ENCODE measurements at regions not wholly inside any gene's neighbourhood (a gene's known extent, or its start where the extent isn't known, plus 50 kb on each side); places are given as distances from the start of the nearest gene placed in this dataset.
A peak's percentile ranks its signal among the peaks of the same experiment; 100 is the strongest.

DNA sequence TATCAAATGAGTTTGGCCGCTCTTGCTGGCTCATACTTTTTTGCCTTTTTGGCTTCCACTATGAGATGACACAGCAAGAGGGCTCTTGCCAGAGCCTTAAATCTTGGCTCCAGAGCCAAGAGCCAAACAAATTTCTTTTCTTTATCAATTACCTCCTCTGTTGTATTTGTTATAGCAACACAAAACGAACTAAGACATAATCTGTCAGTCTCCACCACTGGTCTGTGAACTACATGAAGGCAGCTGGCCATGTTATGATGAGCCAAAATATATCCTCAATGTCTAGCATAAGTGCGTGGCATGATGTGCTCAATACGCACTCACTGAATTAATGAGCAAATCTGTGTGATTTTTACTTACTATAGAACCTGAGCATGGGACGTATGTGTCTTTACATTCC lies 220.0 kb upstream of the ZNF217 start:
- Histone ChIP-seq H3K18ac (ENCODE audit: low read depth in 1 of 2, low read length in 2 of 2) (peak overlapping the region in 1 of 2 experiments; percentile 54), H3K27me3 (ENCODE audit: control insufficient read depth in 1 of 2, insufficient read depth in 1 of 2, low read length in 2 of 2) (no peaks in the 10 kb centered on the region), H3K14ac (ENCODE audit: low read length in 2 of 2) (no peak overlapping the region), H3K4me2 (ENCODE audit: low read length, poor library complexity, severe bottlenecking) (no peak overlapping the region), H4K91ac (ENCODE audit: low read length) (no peak overlapping the region), H3K4ac (ENCODE audit: low read depth in 1 of 2, low read length in 2 of 2) (no peak overlapping the region), H2BK120ac (ENCODE audit: low read depth, low read length) (no peak overlapping the region), H3K9ac (ENCODE audit: low read length) (no peak overlapping the region), H3K9me3 (ENCODE audit: control insufficient read depth, low read length) (no peaks in the 10 kb centered on the region), H3K36me3 (ENCODE audit: control insufficient read depth in 1 of 2, insufficient read depth in 2 of 2, low read depth in 1 of 2, low read length in 2 of 2) (no peaks in the 10 kb centered on the region), H2AK5ac (ENCODE audit: low read length, severe bottlenecking) (no peak overlapping the region), H3K4me1 (ENCODE audit: control insufficient read depth, insufficient read depth, low read depth, low read length) (no peaks in the 10 kb centered on the region), H3K23ac (ENCODE audit: low read length in 2 of 2) (no peak overlapping the region), H3K79me1 (replicated peaks; ENCODE audit: low read length, poor library complexity, severe bottlenecking) (no peaks in the 10 kb centered on the region), H2BK12ac (ENCODE audit: low read length in 2 of 2) (no peak overlapping the region), H2BK15ac (ENCODE audit: low read depth, poor library complexity, severe bottlenecking) (no peak overlapping the region), H3K27ac (ENCODE audit: low read length, poor library complexity, severe bottlenecking) (no peak overlapping the region), H2BK5ac (ENCODE audit: low read depth, low read length, poor library complexity, severe bottlenecking) (no peak overlapping the region), H2AFZ (ENCODE audit: low read depth, low read length) (no peak overlapping the region), H3K4me3 (ENCODE audit: insufficient read depth in 1 of 2, low read depth in 1 of 2, low read length in 2 of 2) (no peak overlapping the region), H4K8ac (ENCODE audit: low read length) (no peak overlapping the region)
- DNase-seq: no peak
- WGBS: 89% methylated on average over 5 of the region's 5 CpGs

- no peak overlapping the region for H2BK120ac ChIP-seq (ENCODE audit: low read depth, low read length)
- no peak overlapping the region for H3K9ac ChIP-seq (ENCODE audit: low read length)
- no peak overlapping the region for H3K27ac ChIP-seq (ENCODE audit: low read length, poor library complexity, severe bottlenecking)
- H3K4me3 ChIP-seq (ENCODE audit: insufficient read depth in 1 of 2, low read depth in 1 of 2, low read length in 2 of 2): no peak overlapping the region
- H4K8ac ChIP-seq (ENCODE audit: low read length): no peak overlapping the region
- H3K9me3 ChIP-seq (ENCODE audit: control insufficient read depth, low read length): no peaks in the 10 kb centered on the region
- H3K14ac ChIP-seq (ENCODE audit: low read length in 2 of 2): no peak overlapping the region
- no peak overlapping the region for H2AK5ac ChIP-seq (ENCODE audit: low read length, severe bottlenecking)
- H3K79me1 ChIP-seq (replicated peaks; ENCODE audit: low read length, poor library complexity, severe bottlenecking): no peaks in the 10 kb centered on the region
- no peak overlapping the region for H2BK12ac ChIP-seq (ENCODE audit: low read length in 2 of 2)
- H2BK5ac ChIP-seq (ENCODE audit: low read depth, low read length, poor library complexity, severe bottlenecking): no peak overlapping the region
- no peak for DNase-seq
- no peak overlapping the region for H3K23ac ChIP-seq (ENCODE audit: low read length in 2 of 2)
- no peak overlapping the region for H3K4me2 ChIP-seq (ENCODE audit: low read length, poor library complexity, severe bottlenecking)
- H3K4me1 ChIP-seq (ENCODE audit: control insufficient read depth, insufficient read depth, low read depth, low read length): no peaks in the 10 kb centered on the region
- H3K4ac ChIP-seq (ENCODE audit: low read depth in 1 of 2, low read length in 2 of 2): no peak overlapping the region
- no peak overlapping the region for H2AFZ ChIP-seq (ENCODE audit: low read depth, low read length)
- no peak overlapping the region for H4K91ac ChIP-seq (ENCODE audit: low read length)
- no peaks in the 10 kb centered on the region for H3K36me3 ChIP-seq (ENCODE audit: control insufficient read depth in 1 of 2, insufficient read depth in 2 of 2, low read depth in 1 of 2, low read length in 2 of 2)
- no peaks in the 10 kb centered on the region for H3K27me3 ChIP-seq (ENCODE audit: control insufficient read depth in 1 of 2, insufficient read depth in 1 of 2, low read length in 2 of 2)
- no peak overlapping the region for H3K18ac ChIP-seq (ENCODE audit: low read depth in 1 of 2, low read length in 2 of 2)
- H2BK15ac ChIP-seq (ENCODE audit: low read depth, poor library complexity, severe bottlenecking): no peak overlapping the region
These were observed 217.9 kb upstream of the ZNF217 start for GRCh38 chr20:53811577-53811976.

DNA sequence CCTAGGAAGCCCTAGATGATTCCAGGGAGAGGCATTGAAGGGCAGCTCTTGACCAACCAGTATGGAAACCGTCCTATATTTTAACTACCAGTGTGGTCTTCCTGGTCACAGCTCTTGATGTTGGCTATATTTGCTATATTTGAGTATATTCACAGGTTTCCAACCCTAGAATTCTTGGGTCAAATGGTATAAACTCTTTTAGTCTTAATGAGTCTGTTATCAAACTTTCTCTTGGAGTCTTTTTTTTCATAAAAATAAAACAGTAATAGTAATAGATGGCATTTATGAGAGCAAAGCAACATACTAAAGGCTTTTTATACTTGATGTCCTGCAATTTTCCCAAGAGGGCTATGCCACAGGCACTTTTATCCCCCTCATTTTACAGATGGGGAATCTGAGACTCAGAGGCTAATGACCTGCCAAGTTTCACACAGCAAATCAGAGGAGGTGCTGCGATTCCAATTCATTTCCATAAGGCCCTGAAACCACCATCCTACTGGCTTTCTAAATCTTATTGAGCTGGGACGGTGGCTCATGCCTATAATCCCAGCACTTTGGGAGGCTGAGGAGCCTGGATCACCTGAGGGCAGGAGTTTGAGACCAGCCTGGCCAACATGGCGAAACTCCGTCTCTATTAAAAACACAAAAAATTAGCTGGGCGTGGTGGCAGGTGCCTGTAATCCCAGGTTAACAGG lies 217.2 kb upstream of the ZNF217 start:
- no peaks in the 10 kb centered on the region for H3K36me3 ChIP-seq (ENCODE audit: control insufficient read depth in 1 of 2, insufficient read depth in 2 of 2, low read depth in 1 of 2, low read length in 2 of 2)
- H3K9me3 ChIP-seq (ENCODE audit: control insufficient read depth, low read length): no peaks in the 10 kb centered on the region
- H3K4me3 ChIP-seq (ENCODE audit: insufficient read depth in 1 of 2, low read depth in 1 of 2, low read length in 2 of 2): no peak overlapping the region
- H3K23ac ChIP-seq (ENCODE audit: low read length in 2 of 2): no peak overlapping the region
- no peak overlapping the region for H2BK5ac ChIP-seq (ENCODE audit: low read depth, low read length, poor library complexity, severe bottlenecking)
- no peak overlapping the region for H2AK5ac ChIP-seq (ENCODE audit: low read length, severe bottlenecking)
- DNase-seq: no peak
- no peak overlapping the region for H3K18ac ChIP-seq (ENCODE audit: low read depth in 1 of 2, low read length in 2 of 2)
- no peak overlapping the region for H3K27ac ChIP-seq (ENCODE audit: low read length, poor library complexity, severe bottlenecking)
- H3K4ac ChIP-seq (ENCODE audit: low read depth in 1 of 2, low read length in 2 of 2): no peak overlapping the region
- no peak overlapping the region for H2BK120ac ChIP-seq (ENCODE audit: low read depth, low read length)
- H4K8ac ChIP-seq (ENCODE audit: low read length): no peak overlapping the region
- H3K4me1 ChIP-seq (ENCODE audit: control insufficient read depth, insufficient read depth, low read depth, low read length): peaks cover 3% of the 10 kb centered on the region
- H3K14ac ChIP-seq (ENCODE audit: low read length in 2 of 2): no peak overlapping the region
- 56% methylated on average over 5 of the region's 6 CpGs for WGBS
- H3K9ac ChIP-seq (ENCODE audit: low read length): no peak overlapping the region
- no peak overlapping the region for H3K4me2 ChIP-seq (ENCODE audit: low read length, poor library complexity, severe bottlenecking)
- no peak overlapping the region for H2AFZ ChIP-seq (ENCODE audit: low read depth, low read length)
- no peak overlapping the region for H2BK15ac ChIP-seq (ENCODE audit: low read depth, poor library complexity, severe bottlenecking)
- no peak overlapping the region for H2BK12ac ChIP-seq (ENCODE audit: low read length in 2 of 2)
- H3K27me3 ChIP-seq (ENCODE audit: control insufficient read depth in 1 of 2, insufficient read depth in 1 of 2, low read length in 2 of 2): no peaks in the 10 kb centered on the region
- H3K79me1 ChIP-seq (replicated peaks; ENCODE audit: low read length, poor library complexity, severe bottlenecking): no peaks in the 10 kb centered on the region
- no peak overlapping the region for H4K91ac ChIP-seq (ENCODE audit: low read length)

GRCh38 chr20:53809728-53810365 lies 216.2 kb upstream of the ZNF217 start:
- Histone ChIP-seq H2BK15ac (ENCODE audit: low read depth, poor library complexity, severe bottlenecking) (no peak overlapping the region), H3K27ac (ENCODE audit: low read length, poor library complexity, severe bottlenecking) (no peak overlapping the region), H3K9me3 (ENCODE audit: control insufficient read depth, low read length) (no peaks in the 10 kb centered on the region), H3K27me3 (ENCODE audit: control insufficient read depth in 1 of 2, insufficient read depth in 1 of 2, low read length in 2 of 2) (no peaks in the 10 kb centered on the region), H2AK5ac (ENCODE audit: low read length, severe bottlenecking) (no peak overlapping the region), H2BK120ac (ENCODE audit: low read depth, low read length) (no peak overlapping the region), H2BK12ac (ENCODE audit: low read length in 2 of 2) (no peak overlapping the region), H3K9ac (ENCODE audit: low read length) (no peak overlapping the region), H4K91ac (ENCODE audit: low read length) (no peak overlapping the region), H3K4me1 (ENCODE audit: control insufficient read depth, insufficient read depth, low read depth, low read length) (peaks cover 5% of the 10 kb centered on the region), H3K4me3 (ENCODE audit: insufficient read depth in 1 of 2, low read depth in 1 of 2, low read length in 2 of 2) (no peak overlapping the region), H3K79me1 (replicated peaks; ENCODE audit: low read length, poor library complexity, severe bottlenecking) (no peaks in the 10 kb centered on the region), H3K23ac (ENCODE audit: low read length in 2 of 2) (no peak overlapping the region), H2AFZ (ENCODE audit: low read depth, low read length) (no peak overlapping the region), H3K18ac (ENCODE audit: low read depth in 1 of 2, low read length in 2 of 2) (no peak overlapping the region), H3K4me2 (ENCODE audit: low read length, poor library complexity, severe bottlenecking) (no peak overlapping the region), H3K36me3 (ENCODE audit: control insufficient read depth in 1 of 2, insufficient read depth in 2 of 2, low read depth in 1 of 2, low read length in 2 of 2) (no peaks in the 10 kb centered on the region), H3K4ac (ENCODE audit: low read depth in 1 of 2, low read length in 2 of 2) (no peak overlapping the region), H4K8ac (ENCODE audit: low read length) (no peak overlapping the region), H3K14ac (ENCODE audit: low read length in 2 of 2) (no peak overlapping the region), H2BK5ac (ENCODE audit: low read depth, low read length, poor library complexity, severe bottlenecking) (no peak overlapping the region)
- no peak for DNase-seq
- no CpG with 5 or more reads among the region's 2 CpGs for WGBS
